IgD-negative memory B cell (primary cell): ENCODE measurements at regions not wholly inside any gene's neighbourhood (a gene's known extent, or its start where the extent isn't known, plus 50 kb on each side); places are given as distances from the start of the nearest gene placed in this dataset.

Experiments
- H3K27ac Mint-ChIP-seq, 3 donors: one replicate each; pipeline ENCODE4 v1.8.0; 2020 to 2022; ENCODE audit warnings: mild to moderate bottlenecking in 3 of 3, mixed read lengths in 3 of 3, moderate library complexity in 1 of 3
- H3K27me3 Mint-ChIP-seq: one replicate; pipeline ENCODE4 v1.8.0; 2021; ENCODE audit warnings: mixed read lengths
- H3K36me3 Mint-ChIP-seq: one replicate; pipeline ENCODE4 v1.8.0; 2020; ENCODE audit warnings: mild to moderate bottlenecking, mixed read lengths
- H3K4me1 Mint-ChIP-seq, 3 donors: one replicate each; pipeline ENCODE4 v1.8.0; 2020 to 2022; ENCODE audit warnings: mixed read lengths in 3 of 3, mild to moderate bottlenecking in 1 of 3
- H3K4me3 Mint-ChIP-seq, 4 donors: one replicate each; pipeline ENCODE4 v1.8.0; 2020 to 2022; ENCODE audit warnings: mild to moderate bottlenecking in 4 of 4, mixed read lengths in 4 of 4, moderate library complexity in 3 of 4
- H3K9me3 Mint-ChIP-seq, 3 donors: one replicate each; pipeline ENCODE4 v1.8.0; 2020 to 2021; ENCODE audit warnings: mixed read lengths in 3 of 3, mild to moderate bottlenecking in 1 of 3

GRCh38 chr1:47669081-47669585 is 231.3 kb downstream of the FOXD2 start:
- Mint-ChIP-seq H3K36me3 (peaks cover 5% of the 10 kb centered on the region), H3K4me3 (peak overlapping the region in 1 of 4 donors; percentile 51), H3K27ac (no peak overlapping the region)

GRCh38 chr1:47672622-47673021 is 234.8 kb downstream of the FOXD2 start:
- Mint-ChIP-seq H3K36me3 (peaks cover 5% of the 10 kb centered on the region), H3K27me3 (peaks cover 4% of the 10 kb centered on the region), H3K27ac (no peak overlapping the region), H3K4me3 (no peak overlapping the region), H3K9me3 (peaks cover 3 to 16% (median 13%) of the 10 kb centered on the region in 3 donors), H3K4me1 (peaks cover 0 to 2% (median 0%) of the 10 kb centered on the region in 3 donors)

More at GRCh38 chr1:47669081-47669585, 231.3 kb downstream of the FOXD2 start:
- peaks cover 2% of the 10 kb centered on the region for H3K27me3 Mint-ChIP-seq
- peaks cover 3 to 16% (median 16%) of the 10 kb centered on the region in 3 donors for H3K9me3 Mint-ChIP-seq
- H3K4me1 Mint-ChIP-seq = no peaks in the 10 kb centered on the region

- Mint-ChIP-seq H3K36me3 (peaks cover 5% of the 10 kb centered on the region), H3K27ac (no peak overlapping the region), H3K4me3 (no peak overlapping the region), H3K27me3 (peaks cover 4% of the 10 kb centered on the region), H3K4me1 (peaks cover 0 to 4% (median 0%) of the 10 kb centered on the region in 3 donors), H3K9me3 (peaks cover 3 to 16% (median 10%) of the 10 kb centered on the region in 3 donors)
Observed at GRCh38 chr1:47674189-47674588, 236.3 kb downstream of the FOXD2 start.

- Mint-ChIP-seq H3K4me1 (peaks cover 0 to 4% (median 0%) of the 10 kb centered on the region in 3 donors), H3K27me3 (peaks cover 4% of the 10 kb centered on the region), H3K36me3 (peaks cover 5% of the 10 kb centered on the region), H3K9me3 (peaks cover 3 to 16% (median 10%) of the 10 kb centered on the region in 3 donors), H3K4me3 (no peak overlapping the region), H3K27ac (no peak overlapping the region)
Observed at GRCh38 chr1:47675047-47675675, 237.3 kb downstream of the FOXD2 start.

GRCh38 chr1:47675721-47676120 is 237.9 kb downstream of the FOXD2 start:
- Mint-ChIP-seq H3K36me3 (peaks cover 4% of the 10 kb centered on the region), H3K4me3 (no peak overlapping the region)

GRCh38 chr1:47676311-47677054 is 238.6 kb downstream of the FOXD2 start:
- peaks cover 3% of the 10 kb centered on the region for H3K36me3 Mint-ChIP-seq
- peaks cover 0 to 4% (median 0%) of the 10 kb centered on the region in 3 donors for H3K4me1 Mint-ChIP-seq
- peaks cover 9% of the 10 kb centered on the region for H3K27me3 Mint-ChIP-seq
- no peak overlapping the region for H3K4me3 Mint-ChIP-seq
- no peak overlapping the region for H3K27ac Mint-ChIP-seq
- peaks cover 3 to 16% (median 7%) of the 10 kb centered on the region in 3 donors for H3K9me3 Mint-ChIP-seq

More at GRCh38 chr1:47675721-47676120, 237.9 kb downstream of the FOXD2 start:
- peaks cover 5% of the 10 kb centered on the region for H3K27me3 Mint-ChIP-seq
- peaks cover 0 to 4% (median 0%) of the 10 kb centered on the region in 3 donors for H3K4me1 Mint-ChIP-seq
- no peak overlapping the region for H3K27ac Mint-ChIP-seq
- H3K9me3 Mint-ChIP-seq = peaks cover 3 to 16% (median 10%) of the 10 kb centered on the region in 3 donors

GRCh38 chr1:47677241-47677940 is 239.5 kb downstream of the FOXD2 start:
- peaks cover 3 to 11% (median 4%) of the 10 kb centered on the region in 3 donors for H3K9me3 Mint-ChIP-seq
- no peak overlapping the region for H3K4me3 Mint-ChIP-seq
- no peak overlapping the region for H3K27ac Mint-ChIP-seq

GRCh38 chr1:47678464-47678980 is 240.7 kb downstream of the FOXD2 start:
- Mint-ChIP-seq H3K4me3 (no peak overlapping the region), H3K4me1 (peaks cover 0 to 4% (median 0%) of the 10 kb centered on the region in 3 donors), H3K36me3 (no peaks in the 10 kb centered on the region), H3K27ac (no peak overlapping the region), H3K9me3 (peaks cover 0 to 2% (median 1%) of the 10 kb centered on the region in 3 donors), H3K27me3 (peaks cover 7% of the 10 kb centered on the region)

More at GRCh38 chr1:47677241-47677940, 239.5 kb downstream of the FOXD2 start:
- H3K4me1 Mint-ChIP-seq = peaks cover 0 to 4% (median 0%) of the 10 kb centered on the region in 3 donors
- peaks cover 3% of the 10 kb centered on the region for H3K36me3 Mint-ChIP-seq
- H3K27me3 Mint-ChIP-seq = peaks cover 9% of the 10 kb centered on the region

- Mint-ChIP-seq H3K4me3 (peak overlapping the region in 1 of 4 donors; percentile 14), H3K27me3 (peaks cover 7% of the 10 kb centered on the region), H3K4me1 (peaks cover 0 to 4% (median 0%) of the 10 kb centered on the region in 3 donors), H3K9me3 (peaks cover 0 to 1% (median 0%) of the 10 kb centered on the region in 3 donors), H3K27ac (no peak overlapping the region), H3K36me3 (no peaks in the 10 kb centered on the region)
Observed at GRCh38 chr1:47679301-47679791, 241.5 kb downstream of the FOXD2 start.

- Mint-ChIP-seq H3K27me3 (peaks cover 7% of the 10 kb centered on the region), H3K4me3 (no peak overlapping the region), H3K27ac (no peak overlapping the region), H3K4me1 (peaks cover 0 to 4% (median 0%) of the 10 kb centered on the region in 3 donors), H3K9me3 (peaks cover 0 to 1% (median 0%) of the 10 kb centered on the region in 3 donors), H3K36me3 (no peaks in the 10 kb centered on the region)
Observed at GRCh38 chr1:47679826-47680225, 242.0 kb downstream of the FOXD2 start.

GRCh38 chr1:47680815-47681475 is 243.1 kb downstream of the FOXD2 start:
- peaks cover 0 to 2% (median 0%) of the 10 kb centered on the region in 3 donors for H3K4me1 Mint-ChIP-seq
- no peaks in the 10 kb centered on the region for H3K36me3 Mint-ChIP-seq
- H3K27me3 Mint-ChIP-seq = peaks cover 8% of the 10 kb centered on the region
- no peaks in the 10 kb centered on the region for H3K9me3 Mint-ChIP-seq
- no peak overlapping the region for H3K4me3 Mint-ChIP-seq
- no peak overlapping the region for H3K27ac Mint-ChIP-seq

GRCh38 chr1:47681735-47682134 is 243.9 kb downstream of the FOXD2 start:
- H3K4me1 Mint-ChIP-seq = peaks cover 0 to 2% (median 0%) of the 10 kb centered on the region in 3 donors
- peak overlapping the region in 1 of 3 donors; percentile 18 for H3K27ac Mint-ChIP-seq
- H3K36me3 Mint-ChIP-seq = no peaks in the 10 kb centered on the region
- H3K9me3 Mint-ChIP-seq = no peaks in the 10 kb centered on the region
- no peak overlapping the region for H3K4me3 Mint-ChIP-seq
- peaks cover 8% of the 10 kb centered on the region for H3K27me3 Mint-ChIP-seq

GRCh38 chr1:47682198-47682597 is 244.4 kb downstream of the FOXD2 start:
- Mint-ChIP-seq H3K27me3 (peaks cover 7% of the 10 kb centered on the region), H3K4me1 (peaks cover 0 to 2% (median 0%) of the 10 kb centered on the region in 3 donors), H3K36me3 (no peaks in the 10 kb centered on the region), H3K4me3 (no peak overlapping the region), H3K9me3 (no peaks in the 10 kb centered on the region), H3K27ac (no peak overlapping the region)

- Mint-ChIP-seq H3K27me3 (peaks cover 11% of the 10 kb centered on the region), H3K36me3 (no peaks in the 10 kb centered on the region), H3K4me3 (no peak overlapping the region), H3K4me1 (peaks cover 0 to 2% (median 0%) of the 10 kb centered on the region in 3 donors), H3K27ac (no peak overlapping the region), H3K9me3 (no peaks in the 10 kb centered on the region)
Observed at GRCh38 chr1:47682786-47683350, 245.0 kb downstream of the FOXD2 start.
